SK-N-SH (cell line): ENCODE measurements at regions not wholly inside any gene's neighbourhood (a gene's known extent, or its start where the extent isn't known, plus 50 kb on each side); places are given as distances from the start of the nearest gene placed in this dataset.

Experiments used
- EP300 ChIP-seq, 2 experiments: IDR thresholded peaks; 2 replicates each; pipeline versions ENCODE4 v1.4.0 to v1.6.1; 2012; ENCODE audit warnings: borderline replicate concordance in 1 of 2, low read depth in 1 of 2, low read length in 1 of 2
- EZH2phosphoT487 ChIP-seq: fragments of 200-600 bp; sonication (generic); IDR thresholded peaks from 2 replicates; pipeline ENCODE4 v1.6.1; 2017; ENCODE audit warnings: low read depth, mixed run types, mild to moderate bottlenecking, antibody characterized with exemption, moderate library complexity, borderline replicate concordance
- NFIC ChIP-seq: IDR thresholded peaks from 2 replicates; pipeline ENCODE4 v1.4.0; 2012; ENCODE audit warnings: borderline replicate concordance
- POLR2AphosphoS5 ChIP-seq: IDR thresholded peaks from 2 replicates; pipeline ENCODE4 v1.6.1; 2012; ENCODE audit warnings: low read depth, low read length
- TCF12 ChIP-seq: IDR thresholded peaks from 2 replicates; pipeline ENCODE4 v1.4.0; 2012
- TF ChIP-seq, protein P1 (sequence below): fragments of 200-600 bp; sonication (generic); IDR thresholded peaks from 2 replicates; pipeline ENCODE4 v1.6.1; 2017; ENCODE audit warnings: antibody characterized with exemption, mild to moderate bottlenecking, moderate library complexity
- TF ChIP-seq, protein P2 (sequence below): IDR thresholded peaks from 2 replicates; pipeline ENCODE4 v1.4.0; 2012; ENCODE audit warnings: low read depth

DNA sequence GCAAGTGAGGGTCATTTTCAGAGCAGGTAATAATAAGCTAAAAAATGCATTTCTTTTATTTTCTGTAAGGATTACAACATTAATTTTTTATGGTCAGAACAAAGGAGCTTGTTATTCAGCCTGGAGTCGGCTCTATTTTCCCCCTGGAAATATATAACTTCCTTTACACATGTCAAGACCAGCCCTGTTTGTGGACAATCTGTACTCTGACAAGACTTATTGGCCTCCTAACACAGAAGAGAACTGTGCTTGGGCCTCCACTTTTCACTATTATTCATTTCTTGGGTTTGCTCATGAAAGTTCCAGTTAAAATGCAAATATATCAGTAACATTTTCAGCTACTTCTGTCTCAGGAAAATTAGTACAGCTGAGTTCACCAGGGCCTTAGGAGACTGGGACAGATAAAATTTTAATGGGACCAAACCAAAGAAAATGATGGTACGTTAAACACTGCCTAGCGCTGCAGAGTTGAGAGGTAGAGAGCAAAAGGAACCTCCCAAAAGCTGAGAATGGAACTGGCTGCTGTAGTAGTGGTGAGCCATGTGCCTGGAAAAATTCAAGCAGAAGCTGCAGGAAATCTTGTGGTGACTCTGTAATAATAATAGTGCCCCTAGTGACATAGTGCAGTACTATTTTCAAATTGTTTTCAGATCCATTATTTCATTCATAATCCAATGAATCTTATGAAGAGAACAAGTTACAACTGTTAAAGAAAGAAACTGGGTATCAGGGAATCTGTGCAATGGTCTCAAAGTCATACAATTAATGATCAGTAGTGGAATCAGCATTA lies 227.2 kb upstream of the KIAA1217 start:
- no peak for TF ChIP-seq TCF12
- TF ChIP-seq, protein P1, sequence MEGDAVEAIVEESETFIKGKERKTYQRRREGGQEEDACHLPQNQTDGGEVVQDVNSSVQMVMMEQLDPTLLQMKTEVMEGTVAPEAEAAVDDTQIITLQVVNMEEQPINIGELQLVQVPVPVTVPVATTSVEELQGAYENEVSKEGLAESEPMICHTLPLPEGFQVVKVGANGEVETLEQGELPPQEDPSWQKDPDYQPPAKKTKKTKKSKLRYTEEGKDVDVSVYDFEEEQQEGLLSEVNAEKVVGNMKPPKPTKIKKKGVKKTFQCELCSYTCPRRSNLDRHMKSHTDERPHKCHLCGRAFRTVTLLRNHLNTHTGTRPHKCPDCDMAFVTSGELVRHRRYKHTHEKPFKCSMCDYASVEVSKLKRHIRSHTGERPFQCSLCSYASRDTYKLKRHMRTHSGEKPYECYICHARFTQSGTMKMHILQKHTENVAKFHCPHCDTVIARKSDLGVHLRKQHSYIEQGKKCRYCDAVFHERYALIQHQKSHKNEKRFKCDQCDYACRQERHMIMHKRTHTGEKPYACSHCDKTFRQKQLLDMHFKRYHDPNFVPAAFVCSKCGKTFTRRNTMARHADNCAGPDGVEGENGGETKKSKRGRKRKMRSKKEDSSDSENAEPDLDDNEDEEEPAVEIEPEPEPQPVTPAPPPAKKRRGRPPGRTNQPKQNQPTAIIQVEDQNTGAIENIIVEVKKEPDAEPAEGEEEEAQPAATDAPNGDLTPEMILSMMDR, result peak; percentile 36; the same call in 1 of the 2 replicates
- no peak for TF ChIP-seq EZH2phosphoT487
- TF ChIP-seq, protein P2, sequence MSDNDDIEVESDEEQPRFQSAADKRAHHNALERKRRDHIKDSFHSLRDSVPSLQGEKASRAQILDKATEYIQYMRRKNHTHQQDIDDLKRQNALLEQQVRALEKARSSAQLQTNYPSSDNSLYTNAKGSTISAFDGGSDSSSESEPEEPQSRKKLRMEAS, result no peak
- TF ChIP-seq POLR2AphosphoS5, result no peak
- TF ChIP-seq EP300 (IDR thresholded peaks at IDR 0.05; ENCODE audit: borderline replicate concordance in 1 of 2, low read depth in 1 of 2, low read length in 1 of 2), result no peak
- no peak for TF ChIP-seq NFIC
